A549 (cell line): ENCODE measurements at regions not wholly inside any gene's neighbourhood (a gene's known extent, or its start where the extent isn't known, plus 50 kb on each side); places are given as distances from the start of the nearest gene placed in this dataset.

Experiments used
- CHD2 ChIP-seq: fragments of 150-350 bp; IDR thresholded peaks from 2 replicates; pipeline ENCODE4 v1.6.1; 2014; ENCODE audit warnings: low read length; ENCODE audit not compliant: partially characterized antibody
- EP300 ChIP-seq, 2 experiments: fragments of >200 bp; sonication (Bioruptor Twin); formaldehyde crosslinking; IDR thresholded peaks; 2 replicates in 1 of 2; 3 replicates in 1 of 2; pipeline ENCODE4 v1.6.1; 2016 to 2017
- HOXA7 ChIP-seq: fragments of 250-450 bp; sonication (Bioruptor Pico); IDR thresholded peaks from 2 replicates; pipeline ENCODE4 v1.5.0; 2020; ENCODE audit warnings: mild to moderate bottlenecking, moderate library complexity
- KDM1A ChIP-seq: fragments of 200-600 bp; sonication (generic); IDR thresholded peaks from 2 replicates; pipeline ENCODE4 v1.6.1; 2016; ENCODE audit warnings: low read depth, mild to moderate bottlenecking
- MAFK ChIP-seq: fragments of 450-650 bp; IDR thresholded peaks from 2 replicates; pipeline ENCODE4 v1.6.1; 2014; ENCODE audit not compliant: partially characterized antibody
- MYC ChIP-seq: IDR thresholded peaks from 2 replicates; pipeline ENCODE4 v1.6.1; 2012; ENCODE audit warnings: mild to moderate bottlenecking, inconsistent platforms, low read length, improper control_type of control experiment, borderline replicate concordance
- POLR2A ChIP-seq: IDR thresholded peaks from 2 replicates; pipeline ENCODE4 v1.6.1; 2012; ENCODE audit warnings: mild to moderate bottlenecking, low read length
- POLR2AphosphoS2 ChIP-seq: conservative IDR thresholded peaks from 2 replicates; pipeline ENCODE4 v1.6.1; 2012; ENCODE audit warnings: low read length, improper control_type of control experiment, inconsistent platforms
- RAD21 ChIP-seq, 2 experiments: fragments of >200 bp in 1 of 2; sonication (Bioruptor Twin) in 1 of 2; formaldehyde crosslinking in 1 of 2; IDR thresholded peaks in 1 of 2; conservative IDR thresholded peaks in 1 of 2; 2 replicates in 1 of 2; 3 replicates in 1 of 2; pipeline ENCODE4 v1.6.1; 2012 to 2018; ENCODE audit warnings: inconsistent platforms in 1 of 2
- RFX5 ChIP-seq: fragments of 450-650 bp; IDR thresholded peaks from 2 replicates; pipeline ENCODE4 v1.7.1; 2014; ENCODE audit warnings: antibody characterized with exemption, mild to moderate bottlenecking, moderate library complexity
- TF ChIP-seq, protein P1 (sequence below): fragments of >200 bp; sonication (Bioruptor Twin); formaldehyde crosslinking; IDR thresholded peaks from 3 replicates; pipeline ENCODE4 v1.5.1; 2016
- TF ChIP-seq, protein P2 (sequence below): fragments of 250-450 bp; sonication (Bioruptor Pico); IDR thresholded peaks from 2 replicates; pipeline ENCODE4 v1.5.0; 2021; ENCODE audit warnings: mild to moderate bottlenecking, moderate library complexity, borderline replicate concordance
- TF ChIP-seq, protein P3 (sequence below): fragments of 200-600 bp; sonication (generic); IDR thresholded peaks from 2 replicates; pipeline ENCODE4 v1.6.1; 2016; ENCODE audit warnings: antibody characterized with exemption, mild to moderate bottlenecking, moderate library complexity

DNA sequence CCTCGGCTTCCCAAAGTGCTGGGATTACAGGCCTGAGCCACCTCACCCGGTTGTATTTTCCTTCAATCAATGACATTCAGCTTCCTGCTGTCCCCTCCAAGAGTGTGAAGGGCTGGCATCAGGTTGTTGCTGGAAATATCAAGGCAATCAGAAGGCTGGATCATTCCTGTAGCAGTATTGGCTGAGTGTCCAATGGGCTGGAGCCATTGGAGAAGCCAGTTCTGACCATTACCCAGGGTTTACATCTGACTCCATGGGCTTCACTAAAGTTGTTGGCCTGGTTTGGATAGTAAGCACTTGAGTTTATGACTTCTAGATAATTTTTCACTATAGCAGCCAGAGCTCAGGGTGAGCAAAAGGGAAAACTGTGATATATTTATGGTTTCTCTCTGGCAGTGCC lies 137.0 kb downstream of the DLEU7 start:
- TF ChIP-seq, protein P1, sequence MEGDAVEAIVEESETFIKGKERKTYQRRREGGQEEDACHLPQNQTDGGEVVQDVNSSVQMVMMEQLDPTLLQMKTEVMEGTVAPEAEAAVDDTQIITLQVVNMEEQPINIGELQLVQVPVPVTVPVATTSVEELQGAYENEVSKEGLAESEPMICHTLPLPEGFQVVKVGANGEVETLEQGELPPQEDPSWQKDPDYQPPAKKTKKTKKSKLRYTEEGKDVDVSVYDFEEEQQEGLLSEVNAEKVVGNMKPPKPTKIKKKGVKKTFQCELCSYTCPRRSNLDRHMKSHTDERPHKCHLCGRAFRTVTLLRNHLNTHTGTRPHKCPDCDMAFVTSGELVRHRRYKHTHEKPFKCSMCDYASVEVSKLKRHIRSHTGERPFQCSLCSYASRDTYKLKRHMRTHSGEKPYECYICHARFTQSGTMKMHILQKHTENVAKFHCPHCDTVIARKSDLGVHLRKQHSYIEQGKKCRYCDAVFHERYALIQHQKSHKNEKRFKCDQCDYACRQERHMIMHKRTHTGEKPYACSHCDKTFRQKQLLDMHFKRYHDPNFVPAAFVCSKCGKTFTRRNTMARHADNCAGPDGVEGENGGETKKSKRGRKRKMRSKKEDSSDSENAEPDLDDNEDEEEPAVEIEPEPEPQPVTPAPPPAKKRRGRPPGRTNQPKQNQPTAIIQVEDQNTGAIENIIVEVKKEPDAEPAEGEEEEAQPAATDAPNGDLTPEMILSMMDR = no peak
- TF ChIP-seq, protein P2, sequence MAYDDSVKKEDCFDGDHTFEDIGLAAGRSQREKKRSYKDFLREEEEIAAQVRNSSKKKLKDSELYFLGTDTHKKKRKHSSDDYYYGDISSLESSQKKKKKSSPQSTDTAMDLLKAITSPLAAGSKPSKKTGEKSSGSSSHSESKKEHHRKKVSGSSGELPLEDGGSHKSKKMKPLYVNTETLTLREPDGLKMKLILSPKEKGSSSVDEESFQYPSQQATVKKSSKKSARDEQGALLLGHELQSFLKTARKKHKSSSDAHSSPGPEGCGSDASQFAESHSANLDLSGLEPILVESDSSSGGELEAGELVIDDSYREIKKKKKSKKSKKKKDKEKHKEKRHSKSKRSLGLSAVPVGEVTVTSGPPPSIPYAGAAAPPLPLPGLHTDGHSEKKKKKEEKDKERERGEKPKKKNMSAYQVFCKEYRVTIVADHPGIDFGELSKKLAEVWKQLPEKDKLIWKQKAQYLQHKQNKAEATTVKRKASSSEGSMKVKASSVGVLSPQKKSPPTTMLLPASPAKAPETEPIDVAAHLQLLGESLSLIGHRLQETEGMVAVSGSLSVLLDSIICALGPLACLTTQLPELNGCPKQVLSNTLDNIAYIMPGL (CRISPR knock-in tag) = no peak
- TF ChIP-seq, protein P3, sequence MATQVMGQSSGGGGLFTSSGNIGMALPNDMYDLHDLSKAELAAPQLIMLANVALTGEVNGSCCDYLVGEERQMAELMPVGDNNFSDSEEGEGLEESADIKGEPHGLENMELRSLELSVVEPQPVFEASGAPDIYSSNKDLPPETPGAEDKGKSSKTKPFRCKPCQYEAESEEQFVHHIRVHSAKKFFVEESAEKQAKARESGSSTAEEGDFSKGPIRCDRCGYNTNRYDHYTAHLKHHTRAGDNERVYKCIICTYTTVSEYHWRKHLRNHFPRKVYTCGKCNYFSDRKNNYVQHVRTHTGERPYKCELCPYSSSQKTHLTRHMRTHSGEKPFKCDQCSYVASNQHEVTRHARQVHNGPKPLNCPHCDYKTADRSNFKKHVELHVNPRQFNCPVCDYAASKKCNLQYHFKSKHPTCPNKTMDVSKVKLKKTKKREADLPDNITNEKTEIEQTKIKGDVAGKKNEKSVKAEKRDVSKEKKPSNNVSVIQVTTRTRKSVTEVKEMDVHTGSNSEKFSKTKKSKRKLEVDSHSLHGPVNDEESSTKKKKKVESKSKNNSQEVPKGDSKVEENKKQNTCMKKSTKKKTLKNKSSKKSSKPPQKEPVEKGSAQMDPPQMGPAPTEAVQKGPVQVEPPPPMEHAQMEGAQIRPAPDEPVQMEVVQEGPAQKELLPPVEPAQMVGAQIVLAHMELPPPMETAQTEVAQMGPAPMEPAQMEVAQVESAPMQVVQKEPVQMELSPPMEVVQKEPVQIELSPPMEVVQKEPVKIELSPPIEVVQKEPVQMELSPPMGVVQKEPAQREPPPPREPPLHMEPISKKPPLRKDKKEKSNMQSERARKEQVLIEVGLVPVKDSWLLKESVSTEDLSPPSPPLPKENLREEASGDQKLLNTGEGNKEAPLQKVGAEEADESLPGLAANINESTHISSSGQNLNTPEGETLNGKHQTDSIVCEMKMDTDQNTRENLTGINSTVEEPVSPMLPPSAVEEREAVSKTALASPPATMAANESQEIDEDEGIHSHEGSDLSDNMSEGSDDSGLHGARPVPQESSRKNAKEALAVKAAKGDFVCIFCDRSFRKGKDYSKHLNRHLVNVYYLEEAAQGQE = no peak
- TF ChIP-seq RFX5 (no peak), KDM1A (no peak), HOXA7 (CRISPR knock-in tag) (no peak), MYC (no peak), POLR2AphosphoS2 (no peak), CHD2 (no peak), POLR2A (no peak), RAD21 (conservative IDR thresholded peaks at IDR 0.05 in 1 of 2, IDR thresholded peaks at IDR 0.05 in 1 of 2) (no peak), EP300 (IDR thresholded peaks at IDR 0.05) (no peak), MAFK (no peak)
